Spleen (tissue), 11 donors: ENCODE measurements at regions not wholly inside any gene's neighbourhood (a gene's known extent, or its start where the extent isn't known, plus 50 kb on each side); places are given as distances from the start of the nearest gene placed in this dataset.

Experiments used
- DNase-seq: peaks from one replicate; pipeline ENCODE4 v3.0.0-alpha.2; 2020
- H3K27ac ChIP-seq, 8 donors: fragments of 200-600 bp; sonication (generic) in 7 of 8; 1 replicate in 4 of 8; 2 replicates in 4 of 8; pipeline versions ENCODE4 v1.5.0 to v1.8.0; 2016 to 2021; ENCODE audit warnings: inconsistent platforms in 4 of 8, mild to moderate bottlenecking in 4 of 8, moderate library complexity in 1 of 8
- H3K27me3 ChIP-seq, 7 donors: fragments of 200-600 bp; sonication (generic) in 6 of 7; replicated peaks in 1 of 7; 1 replicate in 4 of 7; 2 replicates in 3 of 7; pipeline versions ENCODE4 v1.5.0 to v1.8.0; 2016 to 2021; ENCODE audit warnings: inconsistent platforms in 3 of 7, mild to moderate bottlenecking in 1 of 7
- H3K36me3 ChIP-seq, 6 donors: fragments of 200-600 bp; sonication (generic) in 5 of 6; 1 replicate in 4 of 6; 2 replicates in 2 of 6; pipeline versions ENCODE4 v1.5.0 to v1.8.0; 2016 to 2021; ENCODE audit warnings: inconsistent platforms in 2 of 6
- H3K4me1 ChIP-seq, 6 donors: fragments of 200-600 bp; sonication (generic) in 5 of 6; 1 replicate in 3 of 6; 2 replicates in 3 of 6; pipeline versions ENCODE4 v1.5.0 to v1.8.0; 2016 to 2021; ENCODE audit warnings: inconsistent platforms in 3 of 6
- H3K4me3 ChIP-seq, 8 donors: fragments of 200-600 bp; sonication (generic) in 7 of 8; 1 replicate in 4 of 8; 2 replicates in 4 of 8; pipeline versions ENCODE4 v1.5.0 to v1.8.0; 2016 to 2021; ENCODE audit warnings: inconsistent platforms in 4 of 8, mild to moderate bottlenecking in 4 of 8, moderate library complexity in 2 of 8
- H3K9me3 ChIP-seq, 8 donors: fragments of 200-600 bp; sonication (generic) in 7 of 8; 1 replicate in 4 of 8; 2 replicates in 4 of 8; pipeline versions ENCODE4 v1.5.0 to v1.8.0; 2016 to 2021; ENCODE audit warnings: inconsistent platforms in 4 of 8
- POLR2A ChIP-seq, 3 donors: fragments of 450-650 bp; IDR thresholded peaks; one replicate each; pipeline ENCODE4 v1.5.1; 2017; ENCODE audit warnings: antibody characterized with exemption in 3 of 3, mild to moderate bottlenecking in 1 of 3
- POLR2AphosphoS5 ChIP-seq, 3 donors: sonication (generic); formaldehyde crosslinking; IDR thresholded peaks; one replicate each; pipeline ENCODE4 v1.5.1; 2017; ENCODE audit warnings: antibody characterized with exemption in 3 of 3
- WGBS, 5 donors: extraction: QIAGEN DNeasy Blood & Tissue Kit in 3 of 5; methylation state at CpG; one replicate each; pipeline versions ENCODE4 v1.1.5 to v1.1.7; 2013 to 2018; 5-methylcytosine and 5-hydroxymethylcytosine counted together
- intact Hi-C: fragments of 100-400 bp; cut with DNase I; formaldehyde crosslinking; loops from one replicate; pipeline ENCODE4 v1.15.0; 2023; ENCODE audit warnings: low total_unique reads
- TF ChIP-seq, protein P1 (sequence below), 11 experiments: fragments of 200-600 bp in 7 of 11; fragments of 450-650 bp in 4 of 11; sonication (generic) in 4 of 11; IDR thresholded peaks in 8 of 11; conservative IDR thresholded peaks in 3 of 11; 1 replicate in 7 of 11; 2 replicates in 4 of 11; pipeline versions ENCODE4 v1.4.0 to v1.8.0; 2016 to 2021; ENCODE audit warnings: antibody characterized with exemption in 11 of 11, inconsistent platforms in 4 of 11, mild to moderate bottlenecking in 1 of 11
- donor health status: healthy with polysubstance abuse.
- donor health status: DM: no; HTN: no; CAD: no; lungs with moderate emphysema.
- donor health status: DM: no; HTN: no; CAD: no.
- donor health status: Bipolar disorder and iron deficiency.
- donor health status: healthy.
- donor health status: DM: no; HTN: no; CAD: no.
- donor health status: DM: yes; HTN: yes; CAD: no.

DNA sequence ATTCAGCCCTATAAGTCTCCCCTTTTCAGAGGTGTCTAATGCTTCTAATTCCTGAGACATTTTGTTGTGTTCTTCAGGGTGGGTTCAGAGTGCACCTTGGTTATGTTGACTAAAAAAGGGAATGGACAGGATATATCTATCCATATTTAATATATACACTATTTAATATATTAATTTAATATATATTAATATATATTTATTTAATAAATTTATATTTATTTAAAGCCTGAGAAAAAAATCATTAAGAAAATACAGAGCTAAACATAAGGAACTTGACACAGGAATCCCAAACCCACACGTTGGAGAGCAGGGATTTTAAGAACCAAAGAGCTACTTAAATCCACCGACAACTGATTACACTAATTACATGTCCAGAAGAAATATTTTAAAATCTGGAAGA, 674.2 kb upstream of the KIRREL3 start:
- WGBS, 5 donors: 76 to 94% (median 90%) methylated on average over 2 of the region's 2 CpGs
- H3K27ac ChIP-seq: no peak overlapping the region
- no peak for DNase-seq
- no peak for TF ChIP-seq POLR2AphosphoS5 (IDR thresholded peaks at IDR 0.05)
- TF ChIP-seq POLR2A (IDR thresholded peaks at IDR 0.05): no peak
- TF ChIP-seq, protein P1, sequence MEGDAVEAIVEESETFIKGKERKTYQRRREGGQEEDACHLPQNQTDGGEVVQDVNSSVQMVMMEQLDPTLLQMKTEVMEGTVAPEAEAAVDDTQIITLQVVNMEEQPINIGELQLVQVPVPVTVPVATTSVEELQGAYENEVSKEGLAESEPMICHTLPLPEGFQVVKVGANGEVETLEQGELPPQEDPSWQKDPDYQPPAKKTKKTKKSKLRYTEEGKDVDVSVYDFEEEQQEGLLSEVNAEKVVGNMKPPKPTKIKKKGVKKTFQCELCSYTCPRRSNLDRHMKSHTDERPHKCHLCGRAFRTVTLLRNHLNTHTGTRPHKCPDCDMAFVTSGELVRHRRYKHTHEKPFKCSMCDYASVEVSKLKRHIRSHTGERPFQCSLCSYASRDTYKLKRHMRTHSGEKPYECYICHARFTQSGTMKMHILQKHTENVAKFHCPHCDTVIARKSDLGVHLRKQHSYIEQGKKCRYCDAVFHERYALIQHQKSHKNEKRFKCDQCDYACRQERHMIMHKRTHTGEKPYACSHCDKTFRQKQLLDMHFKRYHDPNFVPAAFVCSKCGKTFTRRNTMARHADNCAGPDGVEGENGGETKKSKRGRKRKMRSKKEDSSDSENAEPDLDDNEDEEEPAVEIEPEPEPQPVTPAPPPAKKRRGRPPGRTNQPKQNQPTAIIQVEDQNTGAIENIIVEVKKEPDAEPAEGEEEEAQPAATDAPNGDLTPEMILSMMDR (IDR thresholded peaks at IDR 0.05 in 8 of 11, conservative IDR thresholded peaks at IDR 0.05 in 3 of 11): no peak
- no peaks in the 10 kb centered on the region for H3K36me3 ChIP-seq
- intact Hi-C loops: no loop called here
- H3K9me3 ChIP-seq: no peaks in the 10 kb centered on the region
- no peak overlapping the region for H3K4me3 ChIP-seq
- H3K27me3 ChIP-seq: no peaks in the 10 kb centered on the region
- H3K4me1 ChIP-seq: peaks cover 0 to 7% (median 0%) of the 10 kb centered on the region in 6 donors

DNA sequence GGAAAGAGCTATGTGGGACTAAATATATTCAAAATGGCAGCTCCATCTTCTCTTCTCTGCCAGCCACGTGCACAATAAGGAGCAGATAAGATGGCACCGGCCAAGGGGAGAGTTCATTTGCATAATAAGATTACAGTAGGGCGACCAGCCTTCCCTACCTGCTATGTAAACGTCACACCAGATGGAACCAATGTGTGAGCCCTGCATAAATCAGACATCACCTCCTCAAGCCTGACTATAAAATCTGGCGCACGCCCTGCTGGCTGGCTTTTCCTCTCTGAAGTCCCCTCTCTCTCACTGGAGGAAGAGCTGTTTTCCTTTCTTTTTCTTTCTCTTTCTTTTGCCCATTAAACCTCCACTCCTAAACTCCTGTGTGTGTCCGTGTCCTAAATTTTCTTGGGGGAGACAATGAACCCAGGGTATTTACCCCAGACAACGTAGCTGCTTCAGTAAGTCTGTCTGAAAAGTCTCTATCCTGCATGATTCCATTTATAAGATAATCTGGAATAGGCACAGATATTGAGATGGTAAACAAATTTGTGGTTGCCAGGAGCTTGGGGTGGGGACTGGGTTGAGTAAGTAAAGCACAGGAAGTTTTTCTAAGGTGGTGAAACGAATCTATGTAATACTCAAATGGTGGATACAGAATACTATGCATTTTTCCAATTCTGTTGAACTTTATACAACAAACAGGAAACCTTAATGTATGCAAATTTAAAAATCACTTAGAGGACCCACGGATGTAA, 670.0 kb upstream of the KIRREL3 start:
- Histone ChIP-seq H3K9me3 (peaks cover 0 to 14% (median 11%) of the 10 kb centered on the region in 8 donors), H3K27ac (no peak overlapping the region), H3K27me3 (no peaks in the 10 kb centered on the region), H3K36me3 (no peaks in the 10 kb centered on the region), H3K4me3 (no peak overlapping the region), H3K4me1 (peaks cover 0 to 2% (median 0%) of the 10 kb centered on the region in 6 donors)
- intact Hi-C loops: no loop called here
- no peak for DNase-seq
- TF ChIP-seq POLR2AphosphoS5 (IDR thresholded peaks at IDR 0.05) (no peak), POLR2A (IDR thresholded peaks at IDR 0.05) (no peak)
- TF ChIP-seq, protein P1 (IDR thresholded peaks at IDR 0.05 in 8 of 11, conservative IDR thresholded peaks at IDR 0.05 in 3 of 11): no peak
- 73 to 89% (median 79%) methylated on average over 10 of the region's 10 CpGs for WGBS, 5 donors

DNA sequence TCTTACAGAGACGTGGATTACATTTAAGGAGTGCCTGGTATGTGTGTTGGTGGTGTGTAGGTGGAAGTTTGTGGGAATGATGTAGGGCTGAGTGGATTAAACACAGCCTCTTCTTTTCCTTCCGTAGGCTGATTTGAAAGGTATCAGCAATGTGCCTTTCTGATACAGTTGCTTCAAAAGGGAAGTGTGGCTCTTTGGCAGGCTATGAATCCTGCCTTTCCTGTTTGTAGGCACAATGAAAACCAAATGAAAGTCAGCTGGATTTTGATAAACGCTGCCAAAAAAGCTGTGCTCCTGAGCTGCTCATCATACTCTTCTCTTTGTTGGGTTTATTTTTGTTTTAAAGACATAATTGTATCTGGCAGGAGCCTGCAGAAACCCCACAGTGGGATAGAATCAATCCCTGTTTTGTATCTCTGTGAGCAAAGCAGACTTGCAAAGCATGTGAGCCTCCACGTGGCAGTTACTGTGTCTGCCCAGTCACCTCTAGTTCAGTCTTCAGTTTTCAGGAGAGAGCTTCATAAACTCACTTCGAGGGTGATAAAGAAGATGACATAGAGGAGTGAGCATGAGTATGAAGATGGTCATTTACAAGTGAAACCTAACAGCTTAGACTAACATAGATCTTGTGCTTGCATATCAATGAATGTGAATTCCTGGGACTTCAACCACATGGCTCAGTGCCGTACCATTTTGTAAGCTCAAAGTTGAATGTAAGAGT, 655.7 kb upstream of the KIRREL3 start:
- Histone ChIP-seq H3K27me3 (no peaks in the 10 kb centered on the region), H3K9me3 (peaks cover 0 to 16% (median 9%) of the 10 kb centered on the region in 8 donors), H3K4me3 (no peak overlapping the region), H3K4me1 (no peaks in the 10 kb centered on the region), H3K27ac (no peak overlapping the region), H3K36me3 (no peaks in the 10 kb centered on the region)
- TF ChIP-seq POLR2AphosphoS5 (IDR thresholded peaks at IDR 0.05) (no peak), POLR2A (IDR thresholded peaks at IDR 0.05) (no peak)
- TF ChIP-seq, protein P1 (IDR thresholded peaks at IDR 0.05 in 8 of 11, conservative IDR thresholded peaks at IDR 0.05 in 3 of 11): no peak
- no peak for DNase-seq
- intact Hi-C loops: no loop called here
- WGBS, 5 donors: 31 to 37% (median 33%) methylated on average over 6 of the region's 6 CpGs

DNA sequence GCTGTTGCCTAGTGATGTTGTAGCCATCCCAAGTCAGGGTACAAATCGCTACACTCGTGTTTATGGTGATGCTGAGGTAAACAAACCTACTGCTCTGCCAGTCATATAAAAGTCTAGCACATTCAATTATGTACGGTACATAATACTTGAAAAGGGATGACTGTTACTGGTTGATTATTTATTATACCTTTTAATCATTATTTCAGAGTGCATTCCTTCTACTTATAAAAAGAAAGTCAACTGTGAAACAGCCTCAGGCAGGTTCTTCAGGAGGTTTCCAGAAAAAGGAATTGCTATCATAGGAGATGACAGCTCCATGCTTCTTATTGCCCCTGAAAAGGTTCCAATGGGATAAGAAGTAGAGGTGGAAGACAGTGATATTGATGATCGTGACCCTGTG, 652.5 kb upstream of the KIRREL3 start:
- intact Hi-C loops: no loop called here
- 88 to 94% (median 91%) methylated on average over 4 of the region's 4 CpGs for WGBS, 5 donors

More for the DNA sequence above, 652.5 kb upstream of the KIRREL3 start:
- TF ChIP-seq, protein P1 (IDR thresholded peaks at IDR 0.05 in 8 of 11, conservative IDR thresholded peaks at IDR 0.05 in 3 of 11): no peak
- no peak for TF ChIP-seq POLR2A (IDR thresholded peaks at IDR 0.05)
- no peak for TF ChIP-seq POLR2AphosphoS5 (IDR thresholded peaks at IDR 0.05)
- no peak overlapping the region for H3K4me3 ChIP-seq
- H3K36me3 ChIP-seq: no peaks in the 10 kb centered on the region
- H3K4me1 ChIP-seq: no peaks in the 10 kb centered on the region
- no peak overlapping the region for H3K27ac ChIP-seq
- H3K27me3 ChIP-seq: no peaks in the 10 kb centered on the region
- no peak for DNase-seq
- no peaks in the 10 kb centered on the region for H3K9me3 ChIP-seq
